ENCODE measurements at regions not wholly inside any gene's neighbourhood (a gene's known extent, or its start where the extent isn't known, plus 50 kb on each side); places are given as distances from the start of the nearest gene placed in this dataset.

GRCh38 chr1:204736836-204737235 is 51.3 kb upstream of the LRRN2 start:
- DNase-seq, result no peak

GRCh38 chr1:204738506-204738905 is 53.0 kb upstream of the LRRN2 start:
- no peak for DNase-seq

GRCh38 chr1:204740354-204740753 is 54.8 kb upstream of the LRRN2 start:
- DNase-seq, result no peak

- no peak for DNase-seq
Observed at GRCh38 chr1:204741440-204741839, 55.9 kb upstream of the LRRN2 start.

- DNase-seq, result no peak
Observed at GRCh38 chr1:204742676-204743251, 57.2 kb upstream of the LRRN2 start.

GRCh38 chr1:204744107-204744779 is 58.7 kb upstream of the LRRN2 start:
- DNase-seq, result no peak

GRCh38 chr1:204746838-204747442 is 61.4 kb upstream of the LRRN2 start:
- peak; percentile 6 to 11 (median 9) for DNase-seq

GRCh38 chr1:204751480-204751879 is 65.9 kb upstream of the LRRN2 start:
- DNase-seq, result no peak

GRCh38 chr1:204751883-204752687 is 66.5 kb upstream of the LRRN2 start:
- no peak for DNase-seq

- no peak for DNase-seq
Observed at GRCh38 chr1:204752688-204753040, 67.1 kb upstream of the LRRN2 start.

- DNase-seq, result no peak
Observed at GRCh38 chr1:204754821-204755220, 69.3 kb upstream of the LRRN2 start.

GRCh38 chr1:204756349-204756748 is 70.8 kb upstream of the LRRN2 start:
- no peak for DNase-seq

GRCh38 chr1:204756811-204757210 is 71.3 kb upstream of the LRRN2 start:
- no peak for DNase-seq

GRCh38 chr1:204758601-204759000 is 73.1 kb upstream of the LRRN2 start:
- no peak for DNase-seq

GRCh38 chr1:204760350-204760749 is 74.8 kb upstream of the LRRN2 start:
- DNase-seq, result no peak

GRCh38 chr1:204760757-204761156 is 75.2 kb upstream of the LRRN2 start:
- no peak for DNase-seq

GRCh38 chr1:204763773-204764427 is 78.4 kb upstream of the LRRN2 start:
- peak; percentile 6 to 49 (median 24) for DNase-seq

GRCh38 chr1:204769997-204770396 is 84.5 kb upstream of the LRRN2 start:
- DNase-seq, result no peak

- no peak for DNase-seq
Observed at GRCh38 chr1:204771358-204771757, 85.8 kb upstream of the LRRN2 start.

GRCh38 chr1:204773246-204773645 is 87.7 kb upstream of the LRRN2 start:
- DNase-seq, result no peak

- DNase-seq, result no peak
Observed at GRCh38 chr1:204775546-204775945, 90.0 kb upstream of the LRRN2 start.

- DNase-seq, result no peak
Observed at GRCh38 chr1:204777591-204777990, 92.1 kb upstream of the LRRN2 start.

- no peak for DNase-seq
Observed at GRCh38 chr1:204780630-204781029, 90.0 kb upstream of the NFASC start.
